Keratinocyte (primary cell): ENCODE measurements at regions not wholly inside any gene's neighbourhood (a gene's known extent, or its start where the extent isn't known, plus 50 kb on each side); places are given as distances from the start of the nearest gene placed in this dataset.

Source experiments
- EZH2 ChIP-seq: IDR thresholded peaks from one replicate; pipeline ENCODE4 v1.6.1; 2012; ENCODE audit warnings: inconsistent platforms, mild to moderate bottlenecking, low read length, moderate library complexity
- TF ChIP-seq, protein P1 (sequence below), 3 experiments: IDR thresholded peaks in 1 of 3; conservative IDR thresholded peaks in 1 of 3; optimal IDR thresholded peaks in 1 of 3; 2 replicates in 2 of 3; 3 replicates in 1 of 3; pipeline versions ENCODE3 to v1.5.1; 2011; ENCODE audit warnings: low read length in 3 of 3, mild to moderate bottlenecking in 3 of 3, moderate library complexity in 2 of 3, control low read depth in 1 of 3, inconsistent platforms in 1 of 3; ENCODE audit not compliant: insufficient read depth in 2 of 3; ENCODE audit errors: extremely low read depth in 1 of 3

GRCh38 chr17:34204402-34204801 lies 50.7 kb upstream of the CCL2 start:
- TF ChIP-seq, protein P1, sequence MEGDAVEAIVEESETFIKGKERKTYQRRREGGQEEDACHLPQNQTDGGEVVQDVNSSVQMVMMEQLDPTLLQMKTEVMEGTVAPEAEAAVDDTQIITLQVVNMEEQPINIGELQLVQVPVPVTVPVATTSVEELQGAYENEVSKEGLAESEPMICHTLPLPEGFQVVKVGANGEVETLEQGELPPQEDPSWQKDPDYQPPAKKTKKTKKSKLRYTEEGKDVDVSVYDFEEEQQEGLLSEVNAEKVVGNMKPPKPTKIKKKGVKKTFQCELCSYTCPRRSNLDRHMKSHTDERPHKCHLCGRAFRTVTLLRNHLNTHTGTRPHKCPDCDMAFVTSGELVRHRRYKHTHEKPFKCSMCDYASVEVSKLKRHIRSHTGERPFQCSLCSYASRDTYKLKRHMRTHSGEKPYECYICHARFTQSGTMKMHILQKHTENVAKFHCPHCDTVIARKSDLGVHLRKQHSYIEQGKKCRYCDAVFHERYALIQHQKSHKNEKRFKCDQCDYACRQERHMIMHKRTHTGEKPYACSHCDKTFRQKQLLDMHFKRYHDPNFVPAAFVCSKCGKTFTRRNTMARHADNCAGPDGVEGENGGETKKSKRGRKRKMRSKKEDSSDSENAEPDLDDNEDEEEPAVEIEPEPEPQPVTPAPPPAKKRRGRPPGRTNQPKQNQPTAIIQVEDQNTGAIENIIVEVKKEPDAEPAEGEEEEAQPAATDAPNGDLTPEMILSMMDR (optimal IDR thresholded peaks at IDR 0.05 in 1 of 3, IDR thresholded peaks at IDR 0.05 in 1 of 3, conservative IDR thresholded peaks at IDR 0.05 in 1 of 3; ENCODE audit: extremely low read depth in 1 of 3, insufficient read depth in 2 of 3, low read length in 3 of 3), result no peak
- no peak for TF ChIP-seq EZH2
